Endodermal cell (in vitro differentiated cells): ENCODE measurements at regions not wholly inside any gene's neighbourhood (a gene's known extent, or its start where the extent isn't known, plus 50 kb on each side); places are given as distances from the start of the nearest gene placed in this dataset.

Experiments used
- DNase-seq: peaks from one replicate; pipeline ENCODE4 v3.0.0-alpha.2; 2017
- H3K27ac ChIP-seq: 2 replicates; pipeline ENCODE4 v1.5.1; 2013; ENCODE audit warnings: mild to moderate bottlenecking, low read depth, low read length, moderate library complexity
- H3K27me3 ChIP-seq: 2 replicates; pipeline ENCODE4 v1.6.1; 2013; ENCODE audit warnings: mild to moderate bottlenecking, low read length, moderate library complexity; ENCODE audit not compliant: insufficient read depth, control insufficient read depth, poor library complexity, severe bottlenecking
- H3K36me3 ChIP-seq: 2 replicates; pipeline ENCODE4 v1.7.0; 2013; ENCODE audit warnings: mild to moderate bottlenecking, low read length, moderate library complexity; ENCODE audit not compliant: control insufficient read depth, insufficient read depth
- H3K4me1 ChIP-seq: one replicate; pipeline ENCODE4 v1.7.0; 2013; ENCODE audit warnings: low read length; ENCODE audit not compliant: control insufficient read depth, insufficient read depth
- H3K4me3 ChIP-seq: 2 replicates; pipeline ENCODE4 v1.5.1; 2013; ENCODE audit warnings: mild to moderate bottlenecking, low read length, moderate library complexity
- H3K9ac ChIP-seq: 2 replicates; pipeline ENCODE4 v1.6.1; 2013; ENCODE audit warnings: mild to moderate bottlenecking, low read length, moderate library complexity; ENCODE audit not compliant: poor library complexity, severe bottlenecking; ENCODE audit errors: extremely low read depth
- H3K9me3 ChIP-seq: 2 replicates; pipeline ENCODE4 v1.6.1; 2013; ENCODE audit warnings: mild to moderate bottlenecking, low read length, moderate library complexity; ENCODE audit not compliant: control insufficient read depth
- H3K27ac Mint-ChIP-seq: 2 replicates; pipeline ENCODE4 v1.8.0; 2020; ENCODE audit warnings: mixed read lengths
- H3K27me3 Mint-ChIP-seq: 2 replicates; pipeline ENCODE4 v1.8.0; 2021; ENCODE audit warnings: mild to moderate bottlenecking, mixed read lengths; ENCODE audit not compliant: insufficient read depth
- H3K36me3 Mint-ChIP-seq: 2 replicates; pipeline ENCODE4 v1.8.0; 2020; ENCODE audit warnings: low read depth, mixed read lengths
- H3K4me1 Mint-ChIP-seq: 2 replicates; pipeline ENCODE4 v1.8.0; 2020; ENCODE audit warnings: mixed read lengths
- H3K4me3 Mint-ChIP-seq: 2 replicates; pipeline ENCODE4 v1.8.0; 2020; ENCODE audit warnings: mild to moderate bottlenecking, moderate library complexity, mixed read lengths
- H3K9me3 Mint-ChIP-seq: 2 replicates; pipeline ENCODE4 v1.8.0; 2020; ENCODE audit warnings: mild to moderate bottlenecking, mixed read lengths
- WGBS, 2 experiments: methylation state at CpG; one replicate each; pipeline versions ENCODE4 v1.1.5 to v1.1.7; 2013; ENCODE audit warnings: missing lambda C conversion rate in 2 of 2, mixed read lengths in 1 of 2; ENCODE audit not compliant: insufficient coverage in 1 of 2, insufficient read length in 1 of 2; 5-methylcytosine and 5-hydroxymethylcytosine counted together
- TF ChIP-seq, protein P1 (sequence below): fragments of 200-600 bp; sonication (generic); conservative IDR thresholded peaks from 2 replicates; pipeline ENCODE4 v1.5.0; 2021; ENCODE audit warnings: antibody characterized with exemption, mild to moderate bottlenecking

DNA sequence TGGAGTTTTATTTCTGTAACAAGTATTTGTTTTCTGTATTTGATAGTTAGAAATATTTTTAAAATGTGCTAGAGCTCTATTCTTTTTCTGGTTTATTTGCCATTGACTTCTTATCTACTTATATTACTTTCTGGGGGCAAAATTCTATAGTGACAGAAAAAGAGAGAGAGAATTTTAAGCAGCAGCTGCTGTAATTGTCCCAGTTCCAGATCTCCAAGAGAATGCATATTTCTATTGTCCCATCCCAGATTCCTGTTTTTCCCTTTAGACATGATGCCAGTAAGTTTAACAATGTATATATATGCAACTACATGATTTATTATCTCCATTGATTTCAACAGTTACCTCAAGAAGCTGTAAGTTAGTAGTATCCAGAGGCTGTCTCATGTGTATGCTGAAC lies 541.7 kb upstream of the ZNF385D start:
- Histone ChIP-seq H3K9ac (no peak overlapping the region), H3K4me1 (no peaks in the 10 kb centered on the region), H3K27ac (no peak overlapping the region), H3K9me3 (no peaks in the 10 kb centered on the region), H3K4me3 (no peak overlapping the region), H3K27me3 (no peaks in the 10 kb centered on the region), H3K36me3 (no peaks in the 10 kb centered on the region)
- TF ChIP-seq, protein P1, sequence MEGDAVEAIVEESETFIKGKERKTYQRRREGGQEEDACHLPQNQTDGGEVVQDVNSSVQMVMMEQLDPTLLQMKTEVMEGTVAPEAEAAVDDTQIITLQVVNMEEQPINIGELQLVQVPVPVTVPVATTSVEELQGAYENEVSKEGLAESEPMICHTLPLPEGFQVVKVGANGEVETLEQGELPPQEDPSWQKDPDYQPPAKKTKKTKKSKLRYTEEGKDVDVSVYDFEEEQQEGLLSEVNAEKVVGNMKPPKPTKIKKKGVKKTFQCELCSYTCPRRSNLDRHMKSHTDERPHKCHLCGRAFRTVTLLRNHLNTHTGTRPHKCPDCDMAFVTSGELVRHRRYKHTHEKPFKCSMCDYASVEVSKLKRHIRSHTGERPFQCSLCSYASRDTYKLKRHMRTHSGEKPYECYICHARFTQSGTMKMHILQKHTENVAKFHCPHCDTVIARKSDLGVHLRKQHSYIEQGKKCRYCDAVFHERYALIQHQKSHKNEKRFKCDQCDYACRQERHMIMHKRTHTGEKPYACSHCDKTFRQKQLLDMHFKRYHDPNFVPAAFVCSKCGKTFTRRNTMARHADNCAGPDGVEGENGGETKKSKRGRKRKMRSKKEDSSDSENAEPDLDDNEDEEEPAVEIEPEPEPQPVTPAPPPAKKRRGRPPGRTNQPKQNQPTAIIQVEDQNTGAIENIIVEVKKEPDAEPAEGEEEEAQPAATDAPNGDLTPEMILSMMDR, result no peak
- no peaks in the 10 kb centered on the region for H3K36me3 Mint-ChIP-seq
- H3K27ac Mint-ChIP-seq, result no peak overlapping the region
- no peak for DNase-seq
- H3K4me3 Mint-ChIP-seq, result no peak overlapping the region
- no peaks in the 10 kb centered on the region for H3K27me3 Mint-ChIP-seq
- H3K9me3 Mint-ChIP-seq, result no peaks in the 10 kb centered on the region
- no peaks in the 10 kb centered on the region for H3K4me1 Mint-ChIP-seq

DNA sequence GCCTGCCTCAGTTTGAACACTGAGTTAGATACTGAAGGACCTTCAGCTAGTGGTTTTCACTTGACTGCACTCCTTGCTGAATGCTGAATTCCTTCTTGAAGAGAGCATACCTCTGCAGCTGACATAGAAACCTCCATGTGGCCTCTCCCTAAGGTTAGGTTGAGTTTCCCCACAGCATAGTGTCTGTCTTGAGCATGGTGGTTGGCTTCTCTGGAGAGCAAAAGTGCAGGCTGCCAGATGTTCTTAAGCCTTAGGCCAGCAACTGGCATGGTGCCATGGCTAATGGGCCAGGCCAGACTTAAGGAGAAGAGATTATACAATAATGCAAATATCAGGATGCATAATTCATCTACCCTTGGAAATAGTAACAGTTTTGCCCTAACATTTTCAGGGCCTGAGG lies 545.6 kb upstream of the ZNF385D start:
- TF ChIP-seq, protein P1, result no peak
- Mint-ChIP-seq H3K36me3 (no peaks in the 10 kb centered on the region), H3K9me3 (no peaks in the 10 kb centered on the region), H3K4me3 (no peak overlapping the region), H3K27me3 (no peaks in the 10 kb centered on the region), H3K27ac (no peak overlapping the region), H3K4me1 (no peaks in the 10 kb centered on the region)
- H3K4me1 ChIP-seq, result no peaks in the 10 kb centered on the region
- no peak overlapping the region for H3K27ac ChIP-seq
- H3K9me3 ChIP-seq, result no peaks in the 10 kb centered on the region
- no peak for DNase-seq
- no peak overlapping the region for H3K9ac ChIP-seq
- H3K36me3 ChIP-seq, result no peaks in the 10 kb centered on the region
- no peaks in the 10 kb centered on the region for H3K27me3 ChIP-seq
- no peak overlapping the region for H3K4me3 ChIP-seq

DNA sequence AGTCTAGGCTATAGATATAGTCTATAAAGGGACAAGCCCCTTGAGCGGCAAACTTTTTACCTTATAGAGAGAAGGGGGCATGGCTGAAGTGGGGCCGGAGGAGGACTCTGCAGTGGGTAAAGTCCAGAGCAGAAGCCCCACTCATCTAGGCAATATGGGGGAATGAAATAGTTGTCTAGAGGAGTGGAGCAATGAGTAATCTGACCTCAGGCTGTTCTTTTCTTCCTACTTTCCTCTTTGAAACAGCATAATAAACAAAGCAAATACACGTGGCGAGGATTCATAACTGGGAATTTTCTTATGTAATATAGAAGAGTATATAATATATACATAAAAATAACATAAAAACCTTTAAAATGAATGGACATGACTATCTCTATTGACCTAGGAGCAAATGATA lies 546.4 kb upstream of the ZNF385D start:
- Mint-ChIP-seq H3K4me1 (no peaks in the 10 kb centered on the region), H3K9me3 (no peaks in the 10 kb centered on the region), H3K27me3 (no peaks in the 10 kb centered on the region), H3K27ac (no peak overlapping the region), H3K36me3 (no peaks in the 10 kb centered on the region), H3K4me3 (no peak overlapping the region)
- 95 to 100% methylated on average over 1 to 2 of the region's 4 CpGs for WGBS, 2 experiments
- Histone ChIP-seq H3K9me3 (no peaks in the 10 kb centered on the region), H3K4me3 (no peak overlapping the region), H3K4me1 (no peaks in the 10 kb centered on the region), H3K27me3 (no peaks in the 10 kb centered on the region), H3K27ac (no peak overlapping the region), H3K9ac (no peak overlapping the region), H3K36me3 (no peaks in the 10 kb centered on the region)
- TF ChIP-seq, protein P1, result no peak
- DNase-seq, result no peak
